Endothelial cell of umbilical vein (primary cell): ENCODE measurements at regions not wholly inside any gene's neighbourhood (a gene's known extent, or its start where the extent isn't known, plus 50 kb on each side); places are given as distances from the start of the nearest gene placed in this dataset.

ENCODE experiments used
- BruUV-seq: library from RNA; stranded (reverse); fragments of 400-500 nt; replicated peaks from 2 replicates; lab custom pipeline; 2021; lab: Mats Ljungman, UMichigan
- CTCF ChIA-PET: fragments of 300-600, 350-600 bp; sonication (Branson Sonifier 250); formaldehyde crosslinking; loops from one replicate; lab custom pipeline; 2021; ENCODE audit warnings: antibody characterized with exemption, inconsistent platforms; lab: Charles Lee
- POLR2A ChIA-PET: fragments of 300-600, 350-600 bp; sonication (Branson Sonifier 250); formaldehyde crosslinking; loops from one replicate; lab custom pipeline; 2021; ENCODE audit warnings: antibody characterized with exemption, inconsistent platforms; lab: Charles Lee
- DNase-seq: peaks from one replicate; pipeline ENCODE4 v3.0.0-alpha.2; 2011; ENCODE audit warnings: low read depth, low spot score
- FAIRE-seq: peaks from 2 replicates; lab custom pipeline; 2011; peaks lifted over from hg19 to GRCh38; lab: Jason Lieb, UNC
- H2AFZ ChIP-seq: 2 replicates; pipeline ENCODE4 v1.6.0; 2012; ENCODE audit warnings: low read depth, low read length, control low read depth, inconsistent platforms
- H3K27ac ChIP-seq: 2 replicates; pipeline ENCODE4 v1.5.1; 2011; ENCODE audit warnings: low read depth, mild to moderate bottlenecking, control low read depth, low read length, moderate library complexity; ENCODE audit not compliant: insufficient read depth
- H3K27me3 ChIP-seq, 2 experiments: 2 replicates each; pipeline versions ENCODE4 v1.6.0 to v1.6.1; 2011; ENCODE audit warnings: low read length in 2 of 2, mixed read lengths in 1 of 2; ENCODE audit not compliant: control insufficient read depth in 2 of 2, insufficient read depth in 2 of 2
- H3K36me3 ChIP-seq, 2 experiments: 2 replicates in 1 of 2; 3 replicates in 1 of 2; pipeline ENCODE4 v1.5.1; 2011; ENCODE audit warnings: low read length in 2 of 2, mild to moderate bottlenecking in 1 of 2, moderate library complexity in 1 of 2; ENCODE audit not compliant: control insufficient read depth in 2 of 2, insufficient read depth in 2 of 2; ENCODE audit errors: extremely low read depth in 1 of 2
- H3K4me1 ChIP-seq: 3 replicates; pipeline ENCODE4 v1.5.1; 2011; ENCODE audit warnings: mild to moderate bottlenecking, low read length; ENCODE audit not compliant: control insufficient read depth, insufficient read depth; ENCODE audit errors: extremely low read depth
- H3K4me2 ChIP-seq: 2 replicates; pipeline ENCODE4 v1.6.1; 2011; ENCODE audit warnings: low read length, control low read depth, mixed read lengths; ENCODE audit not compliant: insufficient read depth
- H3K4me3 ChIP-seq, 3 experiments: fragments of 200-600 bp in 1 of 3; sonication (generic), shearing (Covaris generic) in 1 of 3; replicated peaks in 1 of 3; 2 replicates each; pipeline ENCODE4 v1.5.1; 2011 to 2016; ENCODE audit warnings: control low read depth in 3 of 3, low read length in 3 of 3, mild to moderate bottlenecking in 2 of 3, inconsistent platforms in 1 of 3, low read depth in 1 of 3, moderate library complexity in 1 of 3; ENCODE audit not compliant: insufficient read depth in 1 of 3
- H3K79me2 ChIP-seq: 2 replicates; pipeline ENCODE4 v1.6.0; 2012; ENCODE audit warnings: low read length, inconsistent platforms; ENCODE audit not compliant: control insufficient read depth, insufficient read depth
- H3K9ac ChIP-seq: replicated peaks from 2 replicates; pipeline ENCODE3; 2011; ENCODE audit warnings: low read length, control low read depth; ENCODE audit not compliant: insufficient read depth; ENCODE audit errors: extremely low read depth
- H3K9me1 ChIP-seq: replicated peaks from 3 replicates; pipeline ENCODE4 v1.6.0; 2011; ENCODE audit warnings: mild to moderate bottlenecking, low read length; ENCODE audit not compliant: control insufficient read depth, insufficient read depth; ENCODE audit errors: extremely low read depth
- H3K9me3 ChIP-seq: replicated peaks from 2 replicates; pipeline ENCODE4 v1.5.1; 2012; ENCODE audit warnings: low read length, inconsistent platforms; ENCODE audit not compliant: control insufficient read depth, insufficient read depth
- H4K20me1 ChIP-seq: replicated peaks from 2 replicates; pipeline ENCODE3; 2011; ENCODE audit warnings: mild to moderate bottlenecking, low read length; ENCODE audit not compliant: control insufficient read depth, insufficient read depth; ENCODE audit errors: extremely low read depth
- EZH2 ChIP-seq: IDR thresholded peaks from 2 replicates; pipeline ENCODE4 v1.6.1; 2012; ENCODE audit warnings: borderline replicate concordance, low read depth, mild to moderate bottlenecking, moderate library complexity, low read length, inconsistent platforms; ENCODE audit not compliant: severe bottlenecking
- FOS ChIP-seq: IDR thresholded peaks from 2 replicates; pipeline ENCODE4 v1.6.1; 2011; ENCODE audit warnings: mild to moderate bottlenecking, low read length, moderate library complexity, borderline replicate concordance; ENCODE audit not compliant: insufficient read depth
- GATA2 ChIP-seq: IDR thresholded peaks from 2 replicates; pipeline ENCODE4 v1.7.0; 2011; ENCODE audit warnings: low read depth, mild to moderate bottlenecking, moderate library complexity, mixed read lengths, low read length; ENCODE audit not compliant: insufficient read length, insufficient read depth
- JUN ChIP-seq: IDR thresholded peaks from 2 replicates; pipeline ENCODE4 v1.6.1; 2011; ENCODE audit warnings: borderline replicate concordance, low read depth; ENCODE audit not compliant: insufficient read length, insufficient read depth
- MAX ChIP-seq: IDR thresholded peaks from 2 replicates; pipeline ENCODE4 v1.6.1; 2011; ENCODE audit not compliant: insufficient read depth, insufficient read length
- MYC ChIP-seq: IDR thresholded peaks from one replicate; pipeline ENCODE4 v1.6.1; 2011; ENCODE audit warnings: mild to moderate bottlenecking, low read depth, low read length
- POLR2A ChIP-seq: IDR thresholded peaks from 2 replicates; pipeline ENCODE4 v1.6.1; 2012; ENCODE audit warnings: low read depth, mild to moderate bottlenecking, control low read depth, low read length
- POLR2AphosphoS5 ChIP-seq: IDR thresholded peaks from 2 replicates; pipeline ENCODE4 v1.6.1; 2012; ENCODE audit warnings: low read depth, mild to moderate bottlenecking, control low read depth, low read length, moderate library complexity; ENCODE audit not compliant: insufficient read depth
- dilution Hi-C: fragments of 300-500 bp; cut with MboI; formaldehyde crosslinking; loops from one replicate; pipeline ENCODE4 v1.15.0; 2019; ENCODE audit warnings: low sequenced_read_pairs; ENCODE audit not compliant: extremely low pct_ligation_motif_present
- intact Hi-C: fragments of 100-400 bp; cut with micrococcal nuclease; formaldehyde crosslinking; loops from one replicate; pipeline ENCODE4 v1.10.0; 2022
- TF ChIP-seq, protein P1 (sequence below), 2 donors: IDR thresholded peaks; 1 replicate in 1 of 2; 2 replicates in 1 of 2; pipeline ENCODE4 v1.5.1; 2011; ENCODE audit warnings: low read length in 2 of 2, mild to moderate bottlenecking in 2 of 2, moderate library complexity in 2 of 2, control low read depth in 1 of 2, inconsistent platforms in 1 of 2, low read depth in 1 of 2; ENCODE audit not compliant: insufficient read depth in 1 of 2; ENCODE audit errors: extremely low read depth in 1 of 2

DNA sequence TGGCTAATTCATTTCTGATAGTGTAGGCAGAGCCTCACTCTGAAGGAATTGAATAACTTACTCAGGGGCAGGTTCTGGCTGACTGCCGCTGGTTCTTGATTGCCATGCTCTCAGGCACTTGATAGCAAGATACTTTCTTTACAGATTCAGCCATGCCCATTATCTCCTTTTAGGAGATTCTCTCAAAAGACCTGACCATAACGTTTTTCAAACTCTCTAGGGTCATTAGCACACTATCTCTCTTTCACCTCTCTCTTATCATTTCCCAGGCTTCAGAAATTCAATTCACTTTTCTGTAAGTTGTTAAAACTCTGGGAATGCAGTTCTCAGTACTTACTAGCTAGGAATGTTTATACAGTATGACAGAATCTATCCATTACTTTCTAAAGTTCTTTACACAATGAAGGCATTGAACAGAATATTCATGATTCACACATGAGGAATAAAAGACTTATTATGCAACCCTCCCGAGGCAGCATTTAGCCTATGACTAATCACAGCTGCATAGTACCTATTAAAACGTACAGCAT is 850.3 kb upstream of the CADM2 start:
- no peaks in the 10 kb centered on the region for H3K9me1 ChIP-seq
- H3K4me2 ChIP-seq, result no peak overlapping the region
- no peak overlapping the region for H3K4me3 ChIP-seq
- BruUV-seq, result no TSS peak
- H3K4me1 ChIP-seq, result no peaks in the 10 kb centered on the region
- ChIA-PET CTCF (no interaction called here), POLR2A (no interaction called here)
- H2AFZ ChIP-seq, result no peak overlapping the region
- H3K36me3 ChIP-seq, result no peaks in the 10 kb centered on the region
- no peaks in the 10 kb centered on the region for H3K79me2 ChIP-seq
- intact Hi-C loops, result no loop called here
- TF ChIP-seq GATA2, result no peak
- TF ChIP-seq POLR2A, result no peak
- TF ChIP-seq MAX, result no peak
- TF ChIP-seq, protein P1, sequence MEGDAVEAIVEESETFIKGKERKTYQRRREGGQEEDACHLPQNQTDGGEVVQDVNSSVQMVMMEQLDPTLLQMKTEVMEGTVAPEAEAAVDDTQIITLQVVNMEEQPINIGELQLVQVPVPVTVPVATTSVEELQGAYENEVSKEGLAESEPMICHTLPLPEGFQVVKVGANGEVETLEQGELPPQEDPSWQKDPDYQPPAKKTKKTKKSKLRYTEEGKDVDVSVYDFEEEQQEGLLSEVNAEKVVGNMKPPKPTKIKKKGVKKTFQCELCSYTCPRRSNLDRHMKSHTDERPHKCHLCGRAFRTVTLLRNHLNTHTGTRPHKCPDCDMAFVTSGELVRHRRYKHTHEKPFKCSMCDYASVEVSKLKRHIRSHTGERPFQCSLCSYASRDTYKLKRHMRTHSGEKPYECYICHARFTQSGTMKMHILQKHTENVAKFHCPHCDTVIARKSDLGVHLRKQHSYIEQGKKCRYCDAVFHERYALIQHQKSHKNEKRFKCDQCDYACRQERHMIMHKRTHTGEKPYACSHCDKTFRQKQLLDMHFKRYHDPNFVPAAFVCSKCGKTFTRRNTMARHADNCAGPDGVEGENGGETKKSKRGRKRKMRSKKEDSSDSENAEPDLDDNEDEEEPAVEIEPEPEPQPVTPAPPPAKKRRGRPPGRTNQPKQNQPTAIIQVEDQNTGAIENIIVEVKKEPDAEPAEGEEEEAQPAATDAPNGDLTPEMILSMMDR (IDR thresholded peaks at IDR 0.05; ENCODE audit: extremely low read depth in 1 of 2, insufficient read depth in 1 of 2, low read depth in 1 of 2, low read length in 2 of 2), result no peak
- no peak for TF ChIP-seq EZH2
- TF ChIP-seq JUN, result no peak
- TF ChIP-seq FOS, result no peak
- TF ChIP-seq MYC, result no peak
- no peak for TF ChIP-seq POLR2AphosphoS5
- DNase-seq (no peak), FAIRE-seq (no peak)
- H3K27ac ChIP-seq, result no peak overlapping the region
- peaks cover 3% of the 10 kb centered on the region for H3K9me3 ChIP-seq
- H3K27me3 ChIP-seq, result no peaks in the 10 kb centered on the region
- H3K9ac ChIP-seq, result no peak overlapping the region
- H4K20me1 ChIP-seq, result no peaks in the 10 kb centered on the region
- dilution Hi-C loops, result no loop called here
